ENCODE measurements at regions not wholly inside any gene's neighbourhood (a gene's known extent, or its start where the extent isn't known, plus 50 kb on each side); places are given as distances from the start of the nearest gene placed in this dataset.

GRCh38 chr7:91690541-91691070 lies 189.9 kb downstream of the MTERF1 start:
- no peaks in the 10 kb centered on the region for H3K9me3 ChIP-seq (ENCODE audit: control insufficient read depth, insufficient read depth, low read depth, low read length)
- no peak overlapping the region for H3K4me3 ChIP-seq (ENCODE audit: low read depth, low read length)
- no peak overlapping the region for H3K27ac ChIP-seq (ENCODE audit: extremely low read depth, low read depth, low read length)
- H3K4me1 ChIP-seq (ENCODE audit: control insufficient read depth, insufficient read depth, low read length), result no peaks in the 10 kb centered on the region
- H3K36me3 ChIP-seq (ENCODE audit: control insufficient read depth in 2 of 2, insufficient read depth in 1 of 2, low read length in 2 of 2), result no peaks in the 10 kb centered on the region
- ChIA-PET POLR2A (interaction anchor here (0.5 kb wide), 1 partner anchor 491 kb away, joined by 4 read pairs; no protein-coding TSS in a partner anchor), CTCF (interaction anchor here (0.6 to 1.0 kb wide), 2 partner anchors 190 to 344 kb away, joined by 3 to 4 read pairs; partner anchors contain the start of gene MTERF1)
- TF ChIP-seq ZNF843 (tag by site-specific recombination; IDR thresholded peaks at IDR 0.05) (no peak), SETDB1 (IDR thresholded peaks at IDR 0.05; ENCODE audit: insufficient read length, low read length) (no peak), ZNF114 (tag by site-specific recombination; IDR thresholded peaks at IDR 0.05) (no peak), ZNF16 (tag by site-specific recombination; IDR thresholded peaks at IDR 0.05; ENCODE audit: low read depth) (no peak), ZNF830 (tag by site-specific recombination; IDR thresholded peaks at IDR 0.05; ENCODE audit: low read depth) (no peak), BCL11A (tag by site-specific recombination; IDR thresholded peaks at IDR 0.05; ENCODE audit: low read depth) (no peak), ZNF169 (tag by site-specific recombination; IDR thresholded peaks at IDR 0.05) (no peak), ZNF610 (tag by site-specific recombination; IDR thresholded peaks at IDR 0.05; ENCODE audit: borderline replicate concordance) (no peak), ZBTB17 (tag by site-specific recombination; IDR thresholded peaks at IDR 0.05) (no peak)
- TF ChIP-seq, protein P1, sequence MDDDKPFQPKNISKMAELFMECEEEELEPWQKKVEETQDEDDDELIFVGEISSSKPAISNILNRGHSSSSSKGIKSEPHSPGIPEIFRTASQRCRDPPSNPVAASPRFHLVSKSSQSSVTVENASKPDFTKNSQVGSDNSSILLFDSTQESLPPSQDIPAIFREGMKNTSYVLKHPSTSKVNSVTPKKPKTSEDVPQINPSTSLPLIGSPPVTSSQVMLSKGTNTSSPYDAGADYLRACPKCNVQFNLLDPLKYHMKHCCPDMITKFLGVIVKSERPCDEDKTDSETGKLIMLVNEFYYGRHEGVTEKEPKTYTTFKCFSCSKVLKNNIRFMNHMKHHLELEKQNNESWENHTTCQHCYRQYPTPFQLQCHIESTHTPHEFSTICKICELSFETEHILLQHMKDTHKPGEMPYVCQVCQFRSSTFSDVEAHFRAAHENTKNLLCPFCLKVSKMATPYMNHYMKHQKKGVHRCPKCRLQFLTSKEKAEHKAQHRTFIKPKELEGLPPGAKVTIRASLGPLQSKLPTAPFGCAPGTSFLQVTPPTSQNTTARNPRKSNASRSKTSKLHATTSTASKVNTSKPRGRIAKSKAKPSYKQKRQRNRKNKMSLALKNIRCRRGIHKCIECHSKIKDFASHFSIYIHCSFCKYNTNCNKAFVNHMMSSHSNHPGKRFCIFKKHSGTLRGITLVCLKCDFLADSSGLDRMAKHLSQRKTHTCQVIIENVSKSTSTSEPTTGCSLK (tag by site-specific recombination; IDR thresholded peaks at IDR 0.05), result no peak

GRCh38 chr7:91691865-91692264 lies 188.6 kb downstream of the MTERF1 start:
- Histone ChIP-seq H3K36me3 (ENCODE audit: control insufficient read depth in 2 of 2, insufficient read depth in 1 of 2, low read length in 2 of 2) (no peaks in the 10 kb centered on the region), H3K4me1 (ENCODE audit: control insufficient read depth, insufficient read depth, low read length) (no peaks in the 10 kb centered on the region), H3K4me3 (ENCODE audit: low read depth, low read length) (no peak overlapping the region), H3K27ac (ENCODE audit: extremely low read depth, low read depth, low read length) (no peak overlapping the region), H3K9me3 (ENCODE audit: control insufficient read depth, insufficient read depth, low read depth, low read length) (no peaks in the 10 kb centered on the region)
- TF ChIP-seq ZNF416 (tag by site-specific recombination; IDR thresholded peaks at IDR 0.05) (no peak), ZNF621 (tag by site-specific recombination; IDR thresholded peaks at IDR 0.05) (no peak)
- TF ChIP-seq, protein P2, sequence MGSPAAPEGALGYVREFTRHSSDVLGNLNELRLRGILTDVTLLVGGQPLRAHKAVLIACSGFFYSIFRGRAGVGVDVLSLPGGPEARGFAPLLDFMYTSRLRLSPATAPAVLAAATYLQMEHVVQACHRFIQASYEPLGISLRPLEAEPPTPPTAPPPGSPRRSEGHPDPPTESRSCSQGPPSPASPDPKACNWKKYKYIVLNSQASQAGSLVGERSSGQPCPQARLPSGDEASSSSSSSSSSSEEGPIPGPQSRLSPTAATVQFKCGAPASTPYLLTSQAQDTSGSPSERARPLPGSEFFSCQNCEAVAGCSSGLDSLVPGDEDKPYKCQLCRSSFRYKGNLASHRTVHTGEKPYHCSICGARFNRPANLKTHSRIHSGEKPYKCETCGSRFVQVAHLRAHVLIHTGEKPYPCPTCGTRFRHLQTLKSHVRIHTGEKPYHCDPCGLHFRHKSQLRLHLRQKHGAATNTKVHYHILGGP (tag by site-specific recombination; IDR thresholded peaks at IDR 0.05), result no peak
- CTCF ChIA-PET, result interaction anchor here (1.0 kb wide), 1 partner anchor 189 kb away, joined by 3 read pairs; the partner anchor contains the start of gene MTERF1
- POLR2A ChIA-PET, result no interaction called here

- no peak overlapping the region for H3K27ac ChIP-seq (ENCODE audit: extremely low read depth, low read depth, low read length)
- ChIA-PET CTCF (interaction anchor here (0.8 kb wide), 1 partner anchor 137 kb away, joined by 3 read pairs; no protein-coding TSS in a partner anchor), POLR2A (no interaction called here)
- no peaks in the 10 kb centered on the region for H3K9me3 ChIP-seq (ENCODE audit: control insufficient read depth, insufficient read depth, low read depth, low read length)
- H3K4me1 ChIP-seq (ENCODE audit: control insufficient read depth, insufficient read depth, low read length), result no peaks in the 10 kb centered on the region
- H3K4me3 ChIP-seq (ENCODE audit: low read depth, low read length), result no peak overlapping the region
- no peaks in the 10 kb centered on the region for H3K36me3 ChIP-seq (ENCODE audit: control insufficient read depth in 2 of 2, insufficient read depth in 1 of 2, low read length in 2 of 2)
- no peak for TF ChIP-seq ZNF488 (tag by site-specific recombination; IDR thresholded peaks at IDR 0.05)
- no peak for TF ChIP-seq ZNF585B (tag by site-specific recombination; IDR thresholded peaks at IDR 0.05)
- no peak for TF ChIP-seq TSHZ1 (tag by site-specific recombination; IDR thresholded peaks at IDR 0.05; ENCODE audit: borderline replicate concordance)
- TF ChIP-seq KLF7 (tag by site-specific recombination; IDR thresholded peaks at IDR 0.05; ENCODE audit: borderline replicate concordance), result no peak
- no peak for TF ChIP-seq FEZF1 (tag by site-specific recombination; IDR thresholded peaks at IDR 0.05)
- TF ChIP-seq SALL2 (tag by site-specific recombination; IDR thresholded peaks at IDR 0.05; ENCODE audit: borderline replicate concordance), result no peak
- no peak for TF ChIP-seq ZBTB48 (tag by site-specific recombination; IDR thresholded peaks at IDR 0.05)
- TF ChIP-seq ZNF621 (tag by site-specific recombination; IDR thresholded peaks at IDR 0.05), result no peak
- no peak for TF ChIP-seq ZNF548 (tag by site-specific recombination; IDR thresholded peaks at IDR 0.05)
- TF ChIP-seq BCL11B (tag by site-specific recombination; IDR thresholded peaks at IDR 0.05; ENCODE audit: low read depth), result no peak
- TF ChIP-seq ATF2 (tag by site-specific recombination; IDR thresholded peaks at IDR 0.05; ENCODE audit: low read depth), result no peak
Measured at GRCh38 chr7:91692800-91693199, 187.7 kb downstream of the MTERF1 start.
